ENCODE measurements at regions not wholly inside any gene's neighbourhood (a gene's known extent, or its start where the extent isn't known, plus 50 kb on each side); places are given as distances from the start of the nearest gene placed in this dataset.

GRCh38 chr1:88036345-88037014, 647.6 kb upstream of the PKN2 start:
- TF ChIP-seq CTCF (IDR thresholded peaks at IDR 0.05; ENCODE audit: low read depth, low read length, missing input control) = no peak
- no peak for TF ChIP-seq RAD21 (IDR thresholded peaks at IDR 0.05)
- no peak for TF ChIP-seq TAF1 (conservative IDR thresholded peaks at IDR 0.05)
- TF ChIP-seq JUND (IDR thresholded peaks at IDR 0.05) = no peak
- no peak for TF ChIP-seq ATF3 (IDR thresholded peaks at IDR 0.05)
- no peak for TF ChIP-seq ZBTB33 (IDR thresholded peaks at IDR 0.05)
- no peak for TF ChIP-seq REST (IDR thresholded peaks at IDR 0.05)
